Memory B cell (primary cell): ENCODE measurements at regions not wholly inside any gene's neighbourhood (a gene's known extent, or its start where the extent isn't known, plus 50 kb on each side); places are given as distances from the start of the nearest gene placed in this dataset.
"Not testable (repeated sequence)": the region's sequence is repeated elsewhere in the genome, so short reads cannot be mapped to it uniquely, and the experiment has no call there.

Experiments used
- ATAC-seq: fragments of 150-1000 bp; cut with Tn5 transposase; 2 replicates; pipeline ENCODE4 v1.10.0; 2021; ENCODE audit warnings: low read depth, mild to moderate bottlenecking, moderate library complexity
- DNase-seq, 2 donors: peaks; one replicate each; pipeline ENCODE4 v3.0.0; 2022; ENCODE audit warnings: low spot score in 2 of 2
- H3K27ac Mint-ChIP-seq: one replicate; pipeline ENCODE4 v1.8.0; 2022; ENCODE audit warnings: mild to moderate bottlenecking, moderate library complexity, mixed read lengths
- H3K27me3 Mint-ChIP-seq: one replicate; pipeline ENCODE4 v1.8.0; 2022; ENCODE audit warnings: mixed read lengths
- H3K36me3 Mint-ChIP-seq: one replicate; pipeline ENCODE4 v1.8.0; 2022; ENCODE audit warnings: mild to moderate bottlenecking, mixed read lengths
- H3K4me1 Mint-ChIP-seq: one replicate; pipeline ENCODE4 v1.8.0; 2022; ENCODE audit warnings: mixed read lengths
- H3K4me3 Mint-ChIP-seq: one replicate; pipeline ENCODE4 v1.8.0; 2022; ENCODE audit warnings: mild to moderate bottlenecking, moderate library complexity, mixed read lengths
- H3K9me3 Mint-ChIP-seq: one replicate; pipeline ENCODE4 v1.8.0; 2022; ENCODE audit warnings: mixed read lengths

DNA sequence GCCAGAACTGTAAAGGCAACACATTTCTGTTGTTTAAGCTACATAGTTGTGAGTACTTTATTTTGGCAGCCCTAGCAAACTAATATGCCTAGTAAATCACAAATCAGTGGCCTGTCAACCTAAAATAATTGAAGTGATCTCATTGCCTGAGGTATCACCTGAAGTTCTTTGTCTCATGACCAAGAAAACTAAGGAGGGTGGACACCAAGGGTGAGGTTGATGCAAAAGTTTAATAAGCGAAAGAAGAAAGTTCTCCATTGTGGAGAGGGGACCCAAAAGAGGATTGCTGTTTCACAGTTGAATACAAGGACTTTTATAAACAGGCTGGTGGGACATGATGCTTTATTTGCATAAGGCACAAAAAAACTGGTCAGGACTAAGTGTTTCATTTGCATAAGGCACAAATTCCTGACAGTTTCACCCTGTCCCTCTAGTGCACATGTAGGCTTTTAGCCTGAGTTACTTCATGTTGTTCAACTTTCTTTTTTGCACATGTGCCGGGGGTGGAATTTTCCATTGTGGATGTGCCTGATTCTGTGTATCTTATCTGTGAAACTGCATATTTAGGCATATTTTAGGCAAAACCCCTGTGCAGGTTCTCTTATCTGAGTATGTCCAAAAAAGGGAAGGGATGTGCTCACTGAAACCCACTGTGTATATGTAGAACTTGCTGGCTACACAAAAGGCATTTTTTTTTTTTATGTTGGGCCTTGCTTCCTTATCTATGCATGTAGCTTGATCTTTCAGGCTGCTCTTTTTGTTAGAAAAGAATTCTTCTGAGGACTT, 108.6 kb upstream of the RAI14 start:
- DNase-seq (no peak), ATAC-seq (no peak)
- no peak overlapping the region for H3K4me3 Mint-ChIP-seq
- peaks cover 3% of the 10 kb centered on the region for H3K36me3 Mint-ChIP-seq
- H3K27me3 Mint-ChIP-seq, result no peaks in the 10 kb centered on the region
- H3K4me1 Mint-ChIP-seq, result no peaks in the 10 kb centered on the region
- H3K9me3 Mint-ChIP-seq, result peaks cover 15% of the 10 kb centered on the region
- H3K27ac Mint-ChIP-seq, result no peak overlapping the region

- H3K27me3 Mint-ChIP-seq, result no peaks in the 10 kb centered on the region
- DNase-seq (no peak), ATAC-seq (no peak)
- H3K9me3 Mint-ChIP-seq, result peaks cover 12% of the 10 kb centered on the region
- H3K4me1 Mint-ChIP-seq, result no peaks in the 10 kb centered on the region
- H3K36me3 Mint-ChIP-seq, result peaks cover 2% of the 10 kb centered on the region
- no peak overlapping the region for H3K27ac Mint-ChIP-seq
- no peak overlapping the region for H3K4me3 Mint-ChIP-seq
Observed at GRCh38 chr5:34548086-34548403, 108.1 kb upstream of the RAI14 start.

DNA sequence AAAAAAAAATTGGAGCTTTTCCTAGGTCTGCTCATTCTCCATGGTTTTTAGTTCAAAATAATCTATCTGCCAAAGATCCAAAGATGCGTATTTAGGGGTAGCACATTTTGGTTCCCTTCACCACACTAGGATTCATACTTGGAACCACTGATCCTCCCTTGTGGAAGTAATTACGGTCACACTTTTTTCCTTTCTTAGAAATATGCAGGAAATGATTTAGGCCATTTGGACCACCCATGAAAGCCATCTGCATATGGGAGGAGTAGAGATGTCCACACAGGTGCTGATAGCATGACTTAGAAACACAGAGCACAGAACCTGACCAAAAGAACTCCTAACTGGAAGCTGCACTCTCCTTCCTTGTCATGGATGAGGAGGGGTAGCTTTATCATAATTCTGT, 105.9 kb upstream of the RAI14 start:
- Mint-ChIP-seq H3K4me3 (no peak overlapping the region), H3K27me3 (no peaks in the 10 kb centered on the region), H3K4me1 (no peaks in the 10 kb centered on the region), H3K27ac (no peak overlapping the region), H3K36me3 (no peaks in the 10 kb centered on the region), H3K9me3 (peaks cover 8% of the 10 kb centered on the region)
- ATAC-seq (no peak), DNase-seq (no peak)

DNA sequence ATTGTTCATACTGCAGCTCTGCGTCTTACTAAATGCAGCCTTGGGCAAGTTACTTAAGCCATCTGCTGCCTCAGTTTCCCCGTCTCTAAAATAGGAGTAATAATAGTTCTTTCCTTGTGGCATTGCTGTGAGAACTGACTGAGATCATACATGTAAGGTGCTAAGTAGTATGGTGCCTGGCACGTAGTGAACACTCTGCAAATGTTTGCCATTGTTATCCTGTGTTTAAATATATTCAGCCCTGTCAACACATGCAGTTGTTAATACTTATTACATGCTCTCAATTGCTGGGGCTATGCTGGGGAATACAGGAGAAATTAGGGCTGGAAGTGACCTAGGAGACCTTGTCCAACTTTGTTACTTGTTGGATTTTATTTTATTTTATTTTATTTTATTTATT, 105.2 kb upstream of the RAI14 start:
- H3K4me3 Mint-ChIP-seq, result no peak overlapping the region
- H3K27me3 Mint-ChIP-seq, result no peaks in the 10 kb centered on the region
- ATAC-seq (no peak), DNase-seq (no peak)
- H3K36me3 Mint-ChIP-seq, result no peaks in the 10 kb centered on the region
- no peak overlapping the region for H3K27ac Mint-ChIP-seq
- no peaks in the 10 kb centered on the region for H3K4me1 Mint-ChIP-seq
- H3K9me3 Mint-ChIP-seq, result peaks cover 7% of the 10 kb centered on the region

- no peaks in the 10 kb centered on the region for H3K36me3 Mint-ChIP-seq
- no peaks in the 10 kb centered on the region for H3K27me3 Mint-ChIP-seq
- no peaks in the 10 kb centered on the region for H3K4me1 Mint-ChIP-seq
- no peak overlapping the region for H3K27ac Mint-ChIP-seq
- peaks cover 3% of the 10 kb centered on the region for H3K9me3 Mint-ChIP-seq
- DNase-seq (no peak), ATAC-seq (no peak)
- no peak overlapping the region for H3K4me3 Mint-ChIP-seq
Observed at GRCh38 chr5:34551911-34552433, 104.2 kb upstream of the RAI14 start.

- ATAC-seq, result no peak
- no peaks in the 10 kb centered on the region for H3K36me3 Mint-ChIP-seq
Observed at GRCh38 chr5:34552686-34553085, 103.4 kb upstream of the RAI14 start.

GRCh38 chr5:34553581-34553980, 102.5 kb upstream of the RAI14 start:
- no peak overlapping the region for H3K4me3 Mint-ChIP-seq
- no peaks in the 10 kb centered on the region for H3K4me1 Mint-ChIP-seq
- no peak for ATAC-seq
- no peak overlapping the region for H3K27ac Mint-ChIP-seq
- DNase-seq, result no peak
- H3K27me3 Mint-ChIP-seq, result no peaks in the 10 kb centered on the region
- H3K36me3 Mint-ChIP-seq, result no peaks in the 10 kb centered on the region
- H3K9me3 Mint-ChIP-seq, result no peaks in the 10 kb centered on the region

More at GRCh38 chr5:34552686-34553085, 103.4 kb upstream of the RAI14 start:
- Mint-ChIP-seq H3K4me3 (no peak overlapping the region), H3K27ac (no peak overlapping the region), H3K9me3 (peaks cover 2% of the 10 kb centered on the region), H3K27me3 (no peaks in the 10 kb centered on the region), H3K4me1 (no peaks in the 10 kb centered on the region)
- no peak for DNase-seq

- no peaks in the 10 kb centered on the region for H3K9me3 Mint-ChIP-seq
- H3K27ac Mint-ChIP-seq, result no peak overlapping the region
- no peaks in the 10 kb centered on the region for H3K27me3 Mint-ChIP-seq
- DNase-seq (no peak), ATAC-seq (no peak)
- H3K4me3 Mint-ChIP-seq, result no peak overlapping the region
- H3K36me3 Mint-ChIP-seq, result no peaks in the 10 kb centered on the region
- no peaks in the 10 kb centered on the region for H3K4me1 Mint-ChIP-seq
Observed at GRCh38 chr5:34554641-34555040, 101.5 kb upstream of the RAI14 start.

- Mint-ChIP-seq H3K4me1 (no peaks in the 10 kb centered on the region), H3K27ac (no peak overlapping the region), H3K9me3 (no peaks in the 10 kb centered on the region), H3K4me3 (no peak overlapping the region), H3K27me3 (no peaks in the 10 kb centered on the region), H3K36me3 (no peaks in the 10 kb centered on the region)
- ATAC-seq (no peak), DNase-seq (no peak)
Observed at GRCh38 chr5:34555699-34556508, 100.2 kb upstream of the RAI14 start.

DNA sequence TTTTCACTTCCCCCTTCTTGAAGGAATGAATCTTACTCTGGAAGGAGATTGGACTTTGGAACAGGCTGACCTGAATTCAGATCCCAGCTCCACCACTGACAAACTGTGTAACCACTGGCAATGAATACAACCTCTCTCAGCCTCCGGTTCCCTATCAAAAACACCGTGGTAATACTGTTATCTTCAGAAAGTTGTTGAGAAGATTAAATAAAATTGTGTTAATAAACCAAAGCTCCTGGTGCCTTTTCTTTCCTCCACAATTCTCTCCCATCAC, 99.7 kb upstream of the RAI14 start:
- H3K36me3 Mint-ChIP-seq, result no peaks in the 10 kb centered on the region

GRCh38 chr5:34561581-34561980, 94.5 kb upstream of the RAI14 start:
- not testable (repeated sequence) for H3K27me3 Mint-ChIP-seq, H3K36me3 Mint-ChIP-seq, ATAC-seq, H3K4me3 Mint-ChIP-seq, DNase-seq, H3K4me1 Mint-ChIP-seq, H3K27ac Mint-ChIP-seq, H3K9me3 Mint-ChIP-seq

More for the DNA sequence above, 99.7 kb upstream of the RAI14 start:
- H3K4me1 Mint-ChIP-seq, result no peaks in the 10 kb centered on the region
- H3K27ac Mint-ChIP-seq, result no peak overlapping the region
- DNase-seq (no peak), ATAC-seq (no peak)
- H3K27me3 Mint-ChIP-seq, result peaks cover 1% of the 10 kb centered on the region
- H3K9me3 Mint-ChIP-seq, result no peaks in the 10 kb centered on the region
- H3K4me3 Mint-ChIP-seq, result no peak overlapping the region

- Mint-ChIP-seq H3K4me3 (no peak overlapping the region), H3K36me3 (no peaks in the 10 kb centered on the region)
Observed at GRCh38 chr5:34562791-34563190, 93.3 kb upstream of the RAI14 start.

GRCh38 chr5:34563269-34563668, 92.9 kb upstream of the RAI14 start:
- DNase-seq (no peak), ATAC-seq (no peak)
- Mint-ChIP-seq H3K36me3 (no peaks in the 10 kb centered on the region), H3K4me3 (no peak overlapping the region), H3K4me1 (no peaks in the 10 kb centered on the region), H3K9me3 (no peaks in the 10 kb centered on the region), H3K27me3 (peaks cover 3% of the 10 kb centered on the region), H3K27ac (no peak overlapping the region)

More at GRCh38 chr5:34562791-34563190, 93.3 kb upstream of the RAI14 start:
- Mint-ChIP-seq H3K4me1 (no peaks in the 10 kb centered on the region), H3K27ac (no peak overlapping the region), H3K9me3 (no peaks in the 10 kb centered on the region), H3K27me3 (peaks cover 3% of the 10 kb centered on the region)
- ATAC-seq (no peak), DNase-seq (no peak)

- no peak overlapping the region for H3K27ac Mint-ChIP-seq
- no peak overlapping the region for H3K4me3 Mint-ChIP-seq
- no peak for ATAC-seq
- H3K27me3 Mint-ChIP-seq, result peaks cover 3% of the 10 kb centered on the region
- H3K36me3 Mint-ChIP-seq, result no peaks in the 10 kb centered on the region
- H3K9me3 Mint-ChIP-seq, result no peaks in the 10 kb centered on the region
- DNase-seq, result no peak
- no peaks in the 10 kb centered on the region for H3K4me1 Mint-ChIP-seq
Observed at GRCh38 chr5:34563931-34564709, 92.0 kb upstream of the RAI14 start.
